GM12892 (cell line): ENCODE measurements at regions not wholly inside any gene's neighbourhood (a gene's known extent, or its start where the extent isn't known, plus 50 kb on each side); places are given as distances from the start of the nearest gene placed in this dataset.

Experiments used
- POLR2A ChIP-seq: IDR thresholded peaks from 2 replicates; pipeline ENCODE4 v1.6.1; 2011; ENCODE audit warnings: low read depth, low read length, control low read depth
- TAF1 ChIP-seq: IDR thresholded peaks from 2 replicates; pipeline ENCODE4 v1.6.1; 2011; ENCODE audit warnings: low read depth, mild to moderate bottlenecking, control low read depth, low read length, borderline replicate concordance

DNA sequence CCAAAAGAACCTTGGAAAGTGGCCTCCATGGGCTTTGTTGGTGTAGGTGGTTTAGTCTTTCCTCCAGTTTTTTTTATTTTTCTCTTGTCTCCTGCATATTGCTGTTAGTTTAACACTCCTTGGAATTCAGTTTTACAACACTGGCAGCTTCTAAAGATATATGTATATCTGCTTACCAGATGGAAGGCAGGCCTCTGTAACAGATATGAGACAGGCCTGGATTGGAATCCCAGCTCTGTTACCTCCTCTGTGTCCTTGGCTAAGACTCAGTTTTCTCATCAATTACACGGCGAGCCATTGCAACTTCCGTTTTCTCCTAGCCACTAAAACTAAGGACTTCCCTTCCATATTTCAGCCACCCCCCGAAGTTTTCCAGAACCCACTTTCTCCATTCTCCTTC is 133.4 kb upstream of the SMAD1 start:
- TF ChIP-seq POLR2A: no peak
- TF ChIP-seq TAF1: no peak
